ENCODE measurements at regions not wholly inside any gene's neighbourhood (a gene's known extent, or its start where the extent isn't known, plus 50 kb on each side); places are given as distances from the start of the nearest gene placed in this dataset.
"Not testable (repeated sequence)": the region's sequence is repeated elsewhere in the genome, so short reads cannot be mapped to it uniquely, and the experiment has no call there.

DNA sequence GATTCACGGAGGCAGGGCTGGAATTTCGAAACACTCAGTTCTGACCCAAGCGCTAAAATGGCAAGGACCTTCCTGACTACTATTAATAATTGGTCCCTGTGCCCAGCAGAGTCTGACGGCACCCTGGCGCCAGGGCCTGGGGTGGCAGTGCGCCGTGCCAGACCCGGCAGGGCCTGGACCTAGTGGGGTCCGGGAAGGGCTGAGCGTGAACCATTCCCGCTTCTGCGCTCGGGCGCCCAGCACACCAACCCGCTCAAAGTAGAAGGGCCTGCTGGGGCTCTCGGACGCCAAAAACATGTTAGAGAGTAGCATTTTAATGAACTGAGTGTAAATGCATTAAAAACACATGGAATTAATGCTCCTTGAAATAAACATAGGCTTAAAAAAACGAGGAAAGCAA, 346.7 kb upstream of the SFRP2 start:
- Histone ChIP-seq H3K27me3 (ENCODE audit: control insufficient read depth in 1 of 2, insufficient read depth in 2 of 2, low read length in 2 of 2) (no peaks in the 10 kb centered on the region), H3K9ac (ENCODE audit: low read depth in 1 of 2, low read length in 2 of 2) (no peak overlapping the region), H3K9me3 (ENCODE audit: control insufficient read depth in 1 of 2, low read length in 2 of 2) (no peaks in the 10 kb centered on the region), H3K36me3 (ENCODE audit: control insufficient read depth in 1 of 2, insufficient read depth in 2 of 2, low read length in 2 of 2) (no peaks in the 10 kb centered on the region), H3K27ac (ENCODE audit: low read depth, low read length) (no peak overlapping the region), H3K4me1 (ENCODE audit: control insufficient read depth in 1 of 2, insufficient read depth in 2 of 2, low read length in 2 of 2) (no peaks in the 10 kb centered on the region), H3K4me3 (ENCODE audit: low read depth in 1 of 2, low read length in 2 of 2) (no peak overlapping the region)

DNA sequence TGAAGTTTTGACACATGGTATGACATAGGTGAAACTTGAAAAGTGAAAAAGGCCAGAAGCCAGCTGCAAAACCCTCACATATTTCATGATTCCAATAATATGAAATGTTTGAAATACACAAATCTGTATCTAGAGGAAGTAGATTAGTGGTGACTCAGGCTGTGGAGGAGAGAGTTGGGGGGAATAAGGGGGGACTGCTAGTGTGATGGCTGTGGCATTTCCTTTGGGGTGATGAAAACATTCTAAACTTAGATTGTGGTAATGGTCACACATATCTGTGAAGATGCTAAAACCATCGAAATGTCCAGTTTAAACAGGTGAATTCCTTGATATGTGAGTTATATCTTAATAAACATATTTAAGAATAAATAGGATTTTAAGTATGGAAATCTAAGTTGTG, 343.5 kb upstream of the SFRP2 start:
- no peaks in the 10 kb centered on the region for H3K36me3 ChIP-seq (ENCODE audit: control insufficient read depth in 1 of 2, insufficient read depth in 2 of 2, low read length in 2 of 2)
- no peaks in the 10 kb centered on the region for H3K27me3 ChIP-seq (ENCODE audit: control insufficient read depth in 1 of 2, insufficient read depth in 2 of 2, low read length in 2 of 2)
- H3K9ac ChIP-seq (ENCODE audit: low read depth in 1 of 2, low read length in 2 of 2): no peak overlapping the region
- no peak overlapping the region for H3K4me3 ChIP-seq (ENCODE audit: low read depth in 1 of 2, low read length in 2 of 2)
- no peaks in the 10 kb centered on the region for H3K4me1 ChIP-seq (ENCODE audit: control insufficient read depth in 1 of 2, insufficient read depth in 2 of 2, low read length in 2 of 2)
- H3K27ac ChIP-seq (ENCODE audit: low read depth, low read length): no peak overlapping the region
- no peaks in the 10 kb centered on the region for H3K9me3 ChIP-seq (ENCODE audit: control insufficient read depth in 1 of 2, low read length in 2 of 2)

DNA sequence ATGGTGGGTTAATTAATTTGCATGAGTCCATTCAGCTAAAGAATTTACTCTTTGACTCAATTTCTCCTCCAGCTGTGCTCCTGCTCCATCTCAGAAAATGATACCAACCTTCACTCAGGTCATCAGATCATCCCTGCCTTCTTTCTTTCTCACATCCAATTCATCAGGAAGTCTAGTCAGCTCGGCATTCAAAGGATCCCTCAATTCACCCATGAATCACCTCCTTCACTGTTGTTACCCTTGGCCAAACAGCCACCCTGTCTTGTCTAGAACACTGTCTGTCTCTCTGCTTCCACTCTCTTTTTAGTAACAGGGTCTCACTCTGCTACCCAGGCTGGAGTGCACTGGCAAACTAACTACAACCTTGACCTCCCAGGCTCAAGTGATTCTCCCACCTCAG, 337.4 kb upstream of the SFRP2 start:
- no peak overlapping the region for H3K4me3 ChIP-seq (ENCODE audit: low read depth in 1 of 2, low read length in 2 of 2)
- no peaks in the 10 kb centered on the region for H3K9me3 ChIP-seq (ENCODE audit: control insufficient read depth in 1 of 2, low read length in 2 of 2)
- H3K4me1 ChIP-seq (ENCODE audit: control insufficient read depth in 1 of 2, insufficient read depth in 2 of 2, low read length in 2 of 2): no peaks in the 10 kb centered on the region
- no peak overlapping the region for H3K27ac ChIP-seq (ENCODE audit: low read depth, low read length)
- H3K9ac ChIP-seq (ENCODE audit: low read depth in 1 of 2, low read length in 2 of 2): no peak overlapping the region
- no peaks in the 10 kb centered on the region for H3K36me3 ChIP-seq (ENCODE audit: control insufficient read depth in 1 of 2, insufficient read depth in 2 of 2, low read length in 2 of 2)
- no peaks in the 10 kb centered on the region for H3K27me3 ChIP-seq (ENCODE audit: control insufficient read depth in 1 of 2, insufficient read depth in 2 of 2, low read length in 2 of 2)

DNA sequence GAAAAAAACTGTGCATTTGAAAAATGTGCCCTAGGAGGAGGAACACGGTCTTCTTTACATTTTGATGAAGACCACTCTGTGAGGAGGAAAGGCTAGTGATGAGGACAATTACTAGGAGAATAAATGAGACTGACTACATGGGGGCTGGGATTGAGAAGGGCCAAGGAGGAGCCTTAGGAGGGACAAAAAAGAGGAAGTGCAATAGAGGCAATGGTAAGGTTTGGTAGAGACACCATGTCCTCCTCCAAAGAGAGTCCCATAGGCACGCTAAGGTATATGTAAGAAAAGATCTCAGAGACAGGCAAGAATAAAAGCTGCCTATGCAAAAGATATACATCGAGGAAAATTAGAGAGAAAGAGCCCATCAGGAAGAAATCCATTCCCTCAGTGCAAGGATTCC, 336.5 kb upstream of the SFRP2 start:
- Histone ChIP-seq H3K27ac (ENCODE audit: low read depth, low read length) (no peak overlapping the region), H3K9me3 (ENCODE audit: control insufficient read depth in 1 of 2, low read length in 2 of 2) (no peaks in the 10 kb centered on the region), H3K4me1 (ENCODE audit: control insufficient read depth in 1 of 2, insufficient read depth in 2 of 2, low read length in 2 of 2) (no peaks in the 10 kb centered on the region), H3K9ac (ENCODE audit: low read depth in 1 of 2, low read length in 2 of 2) (no peak overlapping the region), H3K36me3 (ENCODE audit: control insufficient read depth in 1 of 2, insufficient read depth in 2 of 2, low read length in 2 of 2) (no peaks in the 10 kb centered on the region), H3K27me3 (ENCODE audit: control insufficient read depth in 1 of 2, insufficient read depth in 2 of 2, low read length in 2 of 2) (no peaks in the 10 kb centered on the region), H3K4me3 (ENCODE audit: low read depth in 1 of 2, low read length in 2 of 2) (no peak overlapping the region)

DNA sequence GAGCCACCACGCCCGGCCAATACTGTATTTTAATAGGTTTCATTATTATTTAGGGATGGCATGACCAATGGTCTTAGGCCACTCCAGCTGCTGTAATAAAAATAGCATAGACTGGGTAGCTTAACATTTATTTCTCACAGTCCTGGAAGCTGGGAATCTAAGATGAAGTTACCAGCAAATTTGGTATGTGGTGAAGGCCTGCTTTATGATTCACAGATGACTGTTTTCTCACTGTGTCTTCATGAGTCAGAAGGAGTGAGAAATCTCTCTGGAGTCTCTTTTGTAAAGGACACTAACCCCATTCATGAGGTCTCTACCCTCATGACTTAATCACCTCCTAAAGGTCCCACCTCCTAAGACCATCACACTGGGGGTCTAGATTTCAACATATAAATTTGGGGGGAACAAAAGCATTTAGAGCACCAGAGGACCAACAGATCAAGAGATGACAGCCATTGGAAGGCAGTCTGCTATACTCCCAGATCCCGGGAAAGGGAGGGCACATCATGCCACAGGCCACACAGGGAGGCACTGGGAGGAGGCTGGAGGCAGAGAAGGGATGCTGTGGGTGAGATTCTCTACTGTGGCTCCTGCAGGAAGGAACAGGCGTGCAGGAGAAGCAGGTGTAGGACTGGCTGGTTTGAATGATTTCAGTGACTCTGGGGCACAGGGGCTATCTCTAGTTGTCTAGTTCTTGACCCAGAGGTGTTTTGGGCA, 335.8 kb upstream of the SFRP2 start:
- no peaks in the 10 kb centered on the region for H3K36me3 ChIP-seq (ENCODE audit: control insufficient read depth in 1 of 2, insufficient read depth in 2 of 2, low read length in 2 of 2)
- no peak overlapping the region for H3K9ac ChIP-seq (ENCODE audit: low read depth in 1 of 2, low read length in 2 of 2)
- no peaks in the 10 kb centered on the region for H3K9me3 ChIP-seq (ENCODE audit: control insufficient read depth in 1 of 2, low read length in 2 of 2)
- H3K27ac ChIP-seq (ENCODE audit: low read depth, low read length): no peak overlapping the region
- H3K27me3 ChIP-seq (ENCODE audit: control insufficient read depth in 1 of 2, insufficient read depth in 2 of 2, low read length in 2 of 2): no peaks in the 10 kb centered on the region
- no peaks in the 10 kb centered on the region for H3K4me1 ChIP-seq (ENCODE audit: control insufficient read depth in 1 of 2, insufficient read depth in 2 of 2, low read length in 2 of 2)
- no peak overlapping the region for H3K4me3 ChIP-seq (ENCODE audit: low read depth in 1 of 2, low read length in 2 of 2)

DNA sequence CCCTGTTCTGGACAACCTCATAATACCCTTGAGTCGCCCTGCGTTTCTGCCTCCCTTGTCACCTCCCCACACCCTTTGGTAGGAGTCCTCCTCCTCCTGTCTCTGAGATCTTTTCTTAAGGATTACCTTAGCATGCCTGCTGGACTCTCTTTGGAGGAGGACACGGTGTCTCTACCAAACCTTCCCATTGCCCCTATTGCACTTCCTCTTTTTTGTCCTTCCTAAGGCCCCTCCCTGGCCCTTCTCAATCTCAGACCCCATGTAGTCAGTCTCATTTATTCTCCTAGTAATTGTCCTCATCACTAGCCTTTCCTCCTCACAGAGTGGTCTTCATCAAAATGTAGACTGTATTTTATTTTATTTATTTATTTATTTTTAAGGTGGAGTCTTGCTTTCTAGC, 335.0 kb upstream of the SFRP2 start:
- no peak overlapping the region for H3K4me3 ChIP-seq (ENCODE audit: low read depth in 1 of 2, low read length in 2 of 2)
- no peaks in the 10 kb centered on the region for H3K36me3 ChIP-seq (ENCODE audit: control insufficient read depth in 1 of 2, insufficient read depth in 2 of 2, low read length in 2 of 2)
- no peaks in the 10 kb centered on the region for H3K27me3 ChIP-seq (ENCODE audit: control insufficient read depth in 1 of 2, insufficient read depth in 2 of 2, low read length in 2 of 2)
- no peak overlapping the region for H3K27ac ChIP-seq (ENCODE audit: low read depth, low read length)
- no peaks in the 10 kb centered on the region for H3K4me1 ChIP-seq (ENCODE audit: control insufficient read depth in 1 of 2, insufficient read depth in 2 of 2, low read length in 2 of 2)
- H3K9ac ChIP-seq (ENCODE audit: low read depth in 1 of 2, low read length in 2 of 2): no peak overlapping the region
- no peaks in the 10 kb centered on the region for H3K9me3 ChIP-seq (ENCODE audit: control insufficient read depth in 1 of 2, low read length in 2 of 2)

DNA sequence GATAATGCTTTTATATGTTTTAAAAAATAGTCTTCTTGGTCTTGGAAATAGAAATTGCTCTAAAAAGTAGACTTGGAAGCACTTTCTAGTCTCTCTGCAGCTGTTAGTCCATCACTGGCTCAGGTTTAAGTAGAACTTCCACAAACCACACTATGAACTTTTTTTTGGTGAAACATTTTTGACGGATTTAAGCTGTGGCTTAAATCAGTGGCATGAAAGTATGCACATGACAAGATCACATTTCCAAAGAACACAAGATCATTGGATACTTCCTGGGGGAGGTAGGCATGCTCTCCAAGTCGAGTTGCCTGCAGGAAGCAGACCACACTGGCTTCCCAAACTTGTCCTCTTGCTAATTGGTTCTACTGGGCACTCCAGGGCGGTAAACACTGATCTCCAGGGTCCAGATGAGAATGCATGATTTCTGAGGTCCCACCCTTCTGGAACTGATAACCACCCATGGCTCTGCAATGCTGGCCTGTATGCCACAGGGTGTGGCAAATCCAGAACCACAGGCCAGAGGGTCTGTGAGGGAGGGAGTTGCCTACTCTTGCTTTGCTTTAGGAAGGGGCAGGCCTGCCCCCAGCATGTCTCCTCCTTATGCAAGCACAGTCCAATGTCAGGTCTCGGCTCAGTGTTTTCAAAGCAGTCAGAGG, 331.9 kb upstream of the SFRP2 start:
- Histone ChIP-seq H3K4me3 (ENCODE audit: low read depth in 1 of 2, low read length in 2 of 2) (no peak overlapping the region), H3K4me1 (ENCODE audit: control insufficient read depth in 1 of 2, insufficient read depth in 2 of 2, low read length in 2 of 2) (no peaks in the 10 kb centered on the region), H3K9ac (ENCODE audit: low read depth in 1 of 2, low read length in 2 of 2) (no peak overlapping the region), H3K27ac (ENCODE audit: low read depth, low read length) (no peak overlapping the region), H3K36me3 (ENCODE audit: control insufficient read depth in 1 of 2, insufficient read depth in 2 of 2, low read length in 2 of 2) (no peaks in the 10 kb centered on the region), H3K27me3 (ENCODE audit: control insufficient read depth in 1 of 2, insufficient read depth in 2 of 2, low read length in 2 of 2) (no peaks in the 10 kb centered on the region), H3K9me3 (ENCODE audit: control insufficient read depth in 1 of 2, low read length in 2 of 2) (no peaks in the 10 kb centered on the region)

DNA sequence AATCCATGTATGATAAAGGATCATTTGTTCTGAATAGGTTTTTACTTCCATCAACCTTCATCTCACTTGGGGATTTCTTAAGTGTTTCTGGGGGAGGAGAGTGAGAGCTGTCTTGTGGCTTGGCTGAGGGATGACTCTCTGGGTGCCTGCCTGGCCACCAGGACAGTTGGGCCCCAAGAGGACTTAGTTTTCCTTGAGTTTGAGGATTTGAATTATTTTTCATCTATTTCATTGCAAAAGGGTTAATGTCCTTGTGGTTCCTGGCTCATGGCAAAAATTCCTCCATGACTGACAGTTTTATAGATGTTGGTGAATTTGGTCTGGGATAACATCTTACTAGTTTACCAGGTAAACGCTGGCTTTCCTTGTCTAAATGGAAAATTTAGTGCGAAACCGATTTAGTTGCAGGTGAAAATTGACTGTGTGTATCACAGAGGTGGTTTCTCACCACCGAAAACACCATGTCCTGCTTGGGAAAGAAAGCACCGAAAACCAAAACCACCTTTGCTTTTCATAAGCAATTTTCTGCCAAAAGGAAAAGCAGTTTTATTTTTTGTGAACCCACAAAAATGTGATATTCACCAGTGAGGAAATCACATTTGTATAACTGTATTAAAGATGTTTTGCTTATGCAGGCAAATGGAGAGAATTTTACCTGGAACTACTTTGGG, 331.3 kb upstream of the SFRP2 start:
- no peak overlapping the region for H3K27ac ChIP-seq (ENCODE audit: low read depth, low read length)
- H3K9me3 ChIP-seq (ENCODE audit: control insufficient read depth in 1 of 2, low read length in 2 of 2): no peaks in the 10 kb centered on the region
- H3K4me1 ChIP-seq (ENCODE audit: control insufficient read depth in 1 of 2, insufficient read depth in 2 of 2, low read length in 2 of 2): no peaks in the 10 kb centered on the region
- no peak overlapping the region for H3K9ac ChIP-seq (ENCODE audit: low read depth in 1 of 2, low read length in 2 of 2)
- H3K36me3 ChIP-seq (ENCODE audit: control insufficient read depth in 1 of 2, insufficient read depth in 2 of 2, low read length in 2 of 2): no peaks in the 10 kb centered on the region
- no peaks in the 10 kb centered on the region for H3K27me3 ChIP-seq (ENCODE audit: control insufficient read depth in 1 of 2, insufficient read depth in 2 of 2, low read length in 2 of 2)
- no peak overlapping the region for H3K4me3 ChIP-seq (ENCODE audit: low read depth in 1 of 2, low read length in 2 of 2)

DNA sequence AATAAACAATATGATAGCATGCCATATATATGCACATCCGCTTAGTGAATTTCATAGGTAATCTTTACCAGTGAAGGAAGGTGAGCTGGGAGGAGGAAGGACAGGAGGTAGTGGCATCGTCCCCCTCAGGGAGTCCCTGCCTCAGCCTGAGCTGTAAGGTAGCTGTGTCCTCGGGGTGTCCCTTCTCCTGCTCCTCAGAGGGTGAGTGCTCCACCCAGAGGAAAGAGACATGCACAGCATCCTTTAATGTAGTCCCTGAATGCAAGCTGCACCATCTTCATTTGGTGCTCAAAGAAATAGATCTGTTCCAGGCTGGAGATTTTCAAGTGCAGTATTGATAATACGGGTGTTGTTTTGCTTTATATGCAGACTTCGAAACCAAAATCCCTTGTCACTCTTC, 330.4 kb upstream of the SFRP2 start:
- no peak overlapping the region for H3K9ac ChIP-seq (ENCODE audit: low read depth in 1 of 2, low read length in 2 of 2)
- H3K4me1 ChIP-seq (ENCODE audit: control insufficient read depth in 1 of 2, insufficient read depth in 2 of 2, low read length in 2 of 2): no peaks in the 10 kb centered on the region
- no peaks in the 10 kb centered on the region for H3K9me3 ChIP-seq (ENCODE audit: control insufficient read depth in 1 of 2, low read length in 2 of 2)
- no peak overlapping the region for H3K4me3 ChIP-seq (ENCODE audit: low read depth in 1 of 2, low read length in 2 of 2)
- H3K27ac ChIP-seq (ENCODE audit: low read depth, low read length): no peak overlapping the region
- no peaks in the 10 kb centered on the region for H3K27me3 ChIP-seq (ENCODE audit: control insufficient read depth in 1 of 2, insufficient read depth in 2 of 2, low read length in 2 of 2)
- no peaks in the 10 kb centered on the region for H3K36me3 ChIP-seq (ENCODE audit: control insufficient read depth in 1 of 2, insufficient read depth in 2 of 2, low read length in 2 of 2)

DNA sequence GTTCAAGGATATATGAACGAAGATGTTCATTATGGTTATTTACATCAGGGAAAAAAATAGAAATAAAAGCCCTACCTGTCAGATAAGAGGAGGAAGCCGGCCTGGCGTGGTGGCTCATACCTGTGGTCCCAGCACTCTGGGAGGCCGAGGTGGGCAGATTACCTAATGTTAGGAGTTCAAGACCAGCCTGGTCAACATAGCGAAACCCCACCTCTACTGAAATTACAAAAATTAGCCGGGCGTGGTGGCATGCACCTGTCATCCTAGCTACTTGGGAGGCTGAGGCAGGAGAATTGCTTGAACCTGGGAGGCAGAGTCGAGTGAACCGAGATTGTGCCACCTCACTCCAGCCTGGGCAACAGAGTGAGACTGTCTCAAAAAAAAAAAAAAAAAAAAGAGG, 328.8 kb upstream of the SFRP2 start:
- H3K27me3 ChIP-seq (ENCODE audit: control insufficient read depth in 1 of 2, insufficient read depth in 2 of 2, low read length in 2 of 2); H3K4me1 ChIP-seq (ENCODE audit: control insufficient read depth in 1 of 2, insufficient read depth in 2 of 2, low read length in 2 of 2); H3K9me3 ChIP-seq (ENCODE audit: control insufficient read depth in 1 of 2, low read length in 2 of 2); H3K9ac ChIP-seq (ENCODE audit: low read depth in 1 of 2, low read length in 2 of 2); H3K4me3 ChIP-seq (ENCODE audit: low read depth in 1 of 2, low read length in 2 of 2); H3K36me3 ChIP-seq (ENCODE audit: control insufficient read depth in 1 of 2, insufficient read depth in 2 of 2, low read length in 2 of 2); H3K27ac ChIP-seq (ENCODE audit: low read depth, low read length): not testable (repeated sequence)
